IMR-90 (cell line): ENCODE measurements at regions not wholly inside any gene's neighbourhood (a gene's known extent, or its start where the extent isn't known, plus 50 kb on each side); places are given as distances from the start of the nearest gene placed in this dataset.

ENCODE experiments used
- ATAC-seq: fragments of 200-7000 bp; cut with Tn5 transposase; 2 replicates; pipeline ENCODE4 v1.9.1; 2020; ENCODE audit warnings: low read depth, mild to moderate bottlenecking, moderate library complexity
- BruUV-seq: library from RNA; stranded (reverse); fragments of 400-500 nt; replicated peaks from 2 replicates; lab custom pipeline; 2021; lab: Mats Ljungman, UMichigan
- CTCF ChIA-PET: fragments of 300-600 bp; formaldehyde crosslinking; extraction: SDS; loops from one replicate; lab custom pipeline; 2021; ENCODE audit warnings: antibody characterized with exemption; lab: Yijun Ruan, JAX
- POLR2A ChIA-PET: fragments of 300-600 bp; sonication (Branson Sonifier 250); formaldehyde crosslinking; loops from one replicate; lab custom pipeline; 2022; ENCODE audit warnings: antibody characterized with exemption; ENCODE audit not compliant: unreplicated experiment; lab: Charles Lee
- DNase-seq: peaks from one replicate; pipeline ENCODE4 v3.0.0; 2013
- H2AFZ ChIP-seq: replicated peaks from 2 replicates; pipeline ENCODE3; 2013; ENCODE audit warnings: low read length, mild to moderate bottlenecking; ENCODE audit not compliant: poor library complexity
- H2AK5ac ChIP-seq: 2 replicates; pipeline ENCODE4 v1.6.1; 2013; ENCODE audit warnings: low read depth, low read length, inconsistent platforms
- H2AK9ac ChIP-seq: replicated peaks from 2 replicates; pipeline ENCODE3; 2013; ENCODE audit warnings: mild to moderate bottlenecking, low read depth, low read length, moderate library complexity; ENCODE audit not compliant: poor library complexity
- H2BK120ac ChIP-seq: 2 replicates; pipeline ENCODE4 v1.6.1; 2013; ENCODE audit warnings: low read depth, low read length, inconsistent platforms
- H2BK15ac ChIP-seq: 3 replicates; pipeline ENCODE4 v1.6.1; 2013; ENCODE audit warnings: low read depth, low read length, inconsistent platforms
- H2BK20ac ChIP-seq: 2 replicates; pipeline ENCODE4 v1.6.1; 2013; ENCODE audit warnings: low read depth, mild to moderate bottlenecking, inconsistent platforms, low read length, moderate library complexity
- H2BK5ac ChIP-seq: 2 replicates; pipeline ENCODE4 v1.6.1; 2013; ENCODE audit warnings: mild to moderate bottlenecking, low read depth, low read length, inconsistent platforms; ENCODE audit not compliant: poor library complexity, severe bottlenecking
- H3K14ac ChIP-seq: replicated peaks from 2 replicates; pipeline ENCODE4 v1.6.1; 2013; ENCODE audit warnings: low read depth, low read length, inconsistent platforms
- H3K18ac ChIP-seq: 2 replicates; pipeline ENCODE4 v1.6.1; 2013; ENCODE audit warnings: low read depth, low read length, control low read depth
- H3K23ac ChIP-seq: 2 replicates; pipeline ENCODE4 v1.6.1; 2013; ENCODE audit warnings: low read depth, low read length, inconsistent platforms
- H3K27ac ChIP-seq: 2 replicates; pipeline ENCODE4 v1.5.1; 2013; ENCODE audit warnings: mild to moderate bottlenecking, control low read depth, low read length; ENCODE audit not compliant: insufficient read depth
- H3K27me3 ChIP-seq: 2 replicates; pipeline ENCODE4 v1.6.1; 2013; ENCODE audit warnings: low read length; ENCODE audit not compliant: control insufficient read depth, insufficient read depth
- H3K36me3 ChIP-seq: 2 replicates; pipeline ENCODE4 v1.6.1; 2013; ENCODE audit warnings: low read length, mixed read lengths; ENCODE audit not compliant: control insufficient read depth, insufficient read depth
- H3K4ac ChIP-seq: 2 replicates; pipeline ENCODE4 v1.6.1; 2013; ENCODE audit warnings: low read depth, low read length, inconsistent platforms
- H3K4me1 ChIP-seq: 2 replicates; pipeline ENCODE4 v1.6.1; 2013; ENCODE audit warnings: low read length, mixed read lengths; ENCODE audit not compliant: control insufficient read depth, insufficient read depth
- H3K4me2 ChIP-seq: 2 replicates; pipeline ENCODE4 v1.6.1; 2013; ENCODE audit warnings: low read depth, mild to moderate bottlenecking, control low read depth, low read length, moderate library complexity
- H3K4me3 ChIP-seq: 2 replicates; pipeline ENCODE4 v1.5.1; 2013; ENCODE audit warnings: low read depth, mild to moderate bottlenecking, control low read depth, low read length, moderate library complexity; ENCODE audit not compliant: insufficient read depth
- H3K56ac ChIP-seq: 2 replicates; pipeline ENCODE4 v1.6.1; 2013; ENCODE audit warnings: low read length, inconsistent platforms; ENCODE audit not compliant: insufficient read depth; ENCODE audit errors: extremely low read depth
- H3K79me1 ChIP-seq, 2 experiments: 2 replicates each; pipeline ENCODE4 v1.6.1; 2013; ENCODE audit warnings: low read length in 2 of 2, inconsistent platforms in 1 of 2, low read depth in 1 of 2
- H3K9ac ChIP-seq: 2 replicates; pipeline ENCODE4 v1.6.1; 2013; ENCODE audit warnings: low read depth, low read length, control low read depth
- H3K9me1 ChIP-seq: 2 replicates; pipeline ENCODE4 v1.6.1; 2013; ENCODE audit warnings: low read length, inconsistent platforms; ENCODE audit not compliant: insufficient read depth
- H3K9me3 ChIP-seq: 2 replicates; pipeline ENCODE4 v1.6.1; 2013; ENCODE audit warnings: low read length; ENCODE audit not compliant: control insufficient read depth, insufficient read depth
- H4K20me1 ChIP-seq: 2 replicates; pipeline ENCODE4 v1.6.1; 2013; ENCODE audit warnings: low read length, inconsistent platforms; ENCODE audit not compliant: insufficient read depth
- H4K5ac ChIP-seq: 2 replicates; pipeline ENCODE4 v1.6.1; 2013; ENCODE audit warnings: mild to moderate bottlenecking, low read depth, low read length, control low read depth
- H4K8ac ChIP-seq, 2 experiments: 2 replicates each; pipeline ENCODE4 v1.6.1; 2013; ENCODE audit warnings: low read depth in 2 of 2, low read length in 2 of 2, control low read depth in 1 of 2, inconsistent platforms in 1 of 2
- H4K91ac ChIP-seq: 2 replicates; pipeline ENCODE4 v1.6.1; 2013; ENCODE audit warnings: low read depth, low read length, inconsistent platforms; ENCODE audit not compliant: insufficient read depth
- BHLHE40 ChIP-seq: fragments of 150-350 bp; IDR thresholded peaks from 2 replicates; pipeline ENCODE4 v1.6.1; 2016; ENCODE audit warnings: mild to moderate bottlenecking, low read depth, low read length
- CEBPB ChIP-seq: IDR thresholded peaks from 2 replicates; pipeline ENCODE4 v1.6.1; 2012; ENCODE audit warnings: low read depth, low read length, improper control_type of control experiment
- CHD1 ChIP-seq: IDR thresholded peaks from 2 replicates; pipeline ENCODE4 v1.6.1; 2012; ENCODE audit warnings: low read depth, low read length, improper control_type of control experiment
- FOS ChIP-seq: fragments of 150-350 bp; IDR thresholded peaks from 2 replicates; pipeline ENCODE4 v1.6.1; 2016; ENCODE audit warnings: low read depth, low read length
- MAFK ChIP-seq: IDR thresholded peaks from 2 replicates; pipeline ENCODE4 v1.6.1; 2012; ENCODE audit warnings: low read depth, low read length, improper control_type of control experiment
- MAZ ChIP-seq: IDR thresholded peaks from 2 replicates; pipeline ENCODE4 v1.6.1; 2012; ENCODE audit warnings: low read depth, mild to moderate bottlenecking, low read length, improper control_type of control experiment, moderate library complexity, borderline replicate concordance
- MXI1 ChIP-seq: IDR thresholded peaks from 2 replicates; pipeline ENCODE4 v1.6.1; 2012; ENCODE audit warnings: low read depth, mild to moderate bottlenecking, low read length, moderate library complexity, borderline replicate concordance
- NFE2L2 ChIP-seq: fragments of 150-350 bp; IDR thresholded peaks from 2 replicates; pipeline ENCODE4 v1.6.1; 2016; ENCODE audit warnings: low read depth, mild to moderate bottlenecking, low read length
- POLR2A ChIP-seq: IDR thresholded peaks from 2 replicates; pipeline ENCODE4 v1.6.1; 2012; ENCODE audit warnings: mild to moderate bottlenecking, low read depth, low read length
- RAD21 ChIP-seq: IDR thresholded peaks from 2 replicates; pipeline ENCODE4 v1.6.1; 2012; ENCODE audit warnings: low read length, improper control_type of control experiment
- RCOR1 ChIP-seq: IDR thresholded peaks from 2 replicates; pipeline ENCODE4 v1.6.1; 2012; ENCODE audit warnings: mild to moderate bottlenecking, low read length, improper control_type of control experiment; ENCODE audit not compliant: insufficient replicate concordance
- RFX5 ChIP-seq: IDR thresholded peaks from 2 replicates; pipeline ENCODE4 v1.8.0; 2012; ENCODE audit warnings: low read depth, mild to moderate bottlenecking, low read length, moderate library complexity
- SMC3 ChIP-seq: fragments of 150-350 bp; IDR thresholded peaks from 2 replicates; pipeline ENCODE4 v1.6.1; 2016; ENCODE audit warnings: low read depth, mild to moderate bottlenecking, antibody characterized with exemption, low read length, moderate library complexity
- WGBS, 2 experiments: methylation state at CpG; one replicate each; pipeline versions ENCODE4 v1.1.5 to v1.1.7; 2013; ENCODE audit warnings: missing lambda C conversion rate in 2 of 2; ENCODE audit not compliant: insufficient read length in 1 of 2; ENCODE audit errors: extremely low coverage in 2 of 2; 5-methylcytosine and 5-hydroxymethylcytosine counted together
- dilution Hi-C: fragments of 300-500 bp; cut with HindIII; formaldehyde crosslinking; loops from one replicate; pipeline ENCODE4 v1.14.3; 2018; ENCODE audit warnings: low sequenced_read_pairs; ENCODE audit not compliant: unreplicated experiment
- in situ Hi-C: fragments of 300-500 bp; cut with MboI; formaldehyde crosslinking; loops from 3 replicates; pipeline ENCODE4 v1.14.3; 2019; ENCODE audit warnings: low sequenced_read_pairs, inconsistent platforms, mixed read lengths
- intact Hi-C: fragments of 100-400 bp; cut with micrococcal nuclease; formaldehyde crosslinking; loops from 2 replicates; pipeline ENCODE4 v1.10.0; 2022
- TF ChIP-seq, protein P1 (sequence below): conservative IDR thresholded peaks from 2 replicates; pipeline ENCODE4 v1.5.1; 2012; ENCODE audit warnings: mild to moderate bottlenecking, low read depth, low read length, improper control_type of control experiment
- TF ChIP-seq, protein P2 (sequence below): fragments of 150-350 bp; IDR thresholded peaks from 2 replicates; pipeline ENCODE4 v1.6.1; 2017; ENCODE audit warnings: mild to moderate bottlenecking, antibody characterized with exemption, low read length, low read depth
- TF ChIP-seq, protein P3 (sequence below): fragments of 150-350 bp; IDR thresholded peaks from 2 replicates; pipeline ENCODE4 v1.6.1; 2016; ENCODE audit warnings: low read depth, mild to moderate bottlenecking, low read length, moderate library complexity, borderline replicate concordance

DNA sequence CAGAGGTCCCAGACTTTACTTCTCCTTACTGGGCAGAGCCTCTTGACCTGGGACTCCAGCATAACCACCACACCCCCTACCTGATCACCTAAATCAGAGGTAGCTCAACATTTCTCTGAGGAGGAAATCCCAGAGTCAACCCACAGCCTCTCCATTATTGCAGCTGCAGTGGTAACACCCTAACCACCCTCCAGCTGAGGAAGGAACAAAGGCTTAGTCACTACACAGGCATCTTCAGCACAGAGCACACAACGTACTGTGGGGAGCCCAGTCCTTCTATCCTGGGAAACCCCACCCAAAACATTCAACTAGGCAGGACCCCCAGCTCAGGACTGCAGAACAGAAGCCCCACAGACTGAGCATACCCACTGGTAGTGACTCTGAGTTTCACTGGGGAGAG is 824.7 kb upstream of the SLITRK5 start:
- peak; percentile 12 for DNase-seq
- H3K4me1 ChIP-seq, result no peaks in the 10 kb centered on the region
- H3K4me2 ChIP-seq, result no peak overlapping the region
- H3K18ac ChIP-seq, result no peak overlapping the region
- in situ Hi-C loops (no loop called here), dilution Hi-C loops (no loop called here), intact Hi-C loops (no loop called here)
- H2BK15ac ChIP-seq, result no peak overlapping the region
- no peak overlapping the region for H3K4ac ChIP-seq
- no peaks in the 10 kb centered on the region for H3K36me3 ChIP-seq
- H4K91ac ChIP-seq, result no peak overlapping the region
- BruUV-seq, result no TSS peak
- H4K20me1 ChIP-seq, result no peaks in the 10 kb centered on the region
- H3K56ac ChIP-seq, result no peak overlapping the region
- no peak overlapping the region for H2AK9ac ChIP-seq
- H2BK20ac ChIP-seq, result no peak overlapping the region
- H3K9me1 ChIP-seq, result no peaks in the 10 kb centered on the region
- H2BK5ac ChIP-seq, result no peak overlapping the region
- no peak overlapping the region for H3K27ac ChIP-seq
- ChIA-PET POLR2A (no interaction called here), CTCF (no interaction called here)
- no peak overlapping the region for H3K14ac ChIP-seq
- no peak overlapping the region for H2AK5ac ChIP-seq
- no peak for ATAC-seq
- H3K9me3 ChIP-seq, result no peaks in the 10 kb centered on the region
- no peak overlapping the region for H2AFZ ChIP-seq
- H3K79me1 ChIP-seq, result no peaks in the 10 kb centered on the region
- no peaks in the 10 kb centered on the region for H3K27me3 ChIP-seq
- no peak overlapping the region for H3K4me3 ChIP-seq
- no peak overlapping the region for H2BK120ac ChIP-seq
- TF ChIP-seq FOS, result no peak
- TF ChIP-seq CEBPB, result no peak
- TF ChIP-seq BHLHE40, result no peak
- no peak for TF ChIP-seq RCOR1
- TF ChIP-seq, protein P1, sequence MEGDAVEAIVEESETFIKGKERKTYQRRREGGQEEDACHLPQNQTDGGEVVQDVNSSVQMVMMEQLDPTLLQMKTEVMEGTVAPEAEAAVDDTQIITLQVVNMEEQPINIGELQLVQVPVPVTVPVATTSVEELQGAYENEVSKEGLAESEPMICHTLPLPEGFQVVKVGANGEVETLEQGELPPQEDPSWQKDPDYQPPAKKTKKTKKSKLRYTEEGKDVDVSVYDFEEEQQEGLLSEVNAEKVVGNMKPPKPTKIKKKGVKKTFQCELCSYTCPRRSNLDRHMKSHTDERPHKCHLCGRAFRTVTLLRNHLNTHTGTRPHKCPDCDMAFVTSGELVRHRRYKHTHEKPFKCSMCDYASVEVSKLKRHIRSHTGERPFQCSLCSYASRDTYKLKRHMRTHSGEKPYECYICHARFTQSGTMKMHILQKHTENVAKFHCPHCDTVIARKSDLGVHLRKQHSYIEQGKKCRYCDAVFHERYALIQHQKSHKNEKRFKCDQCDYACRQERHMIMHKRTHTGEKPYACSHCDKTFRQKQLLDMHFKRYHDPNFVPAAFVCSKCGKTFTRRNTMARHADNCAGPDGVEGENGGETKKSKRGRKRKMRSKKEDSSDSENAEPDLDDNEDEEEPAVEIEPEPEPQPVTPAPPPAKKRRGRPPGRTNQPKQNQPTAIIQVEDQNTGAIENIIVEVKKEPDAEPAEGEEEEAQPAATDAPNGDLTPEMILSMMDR, result no peak
- TF ChIP-seq, protein P2, sequence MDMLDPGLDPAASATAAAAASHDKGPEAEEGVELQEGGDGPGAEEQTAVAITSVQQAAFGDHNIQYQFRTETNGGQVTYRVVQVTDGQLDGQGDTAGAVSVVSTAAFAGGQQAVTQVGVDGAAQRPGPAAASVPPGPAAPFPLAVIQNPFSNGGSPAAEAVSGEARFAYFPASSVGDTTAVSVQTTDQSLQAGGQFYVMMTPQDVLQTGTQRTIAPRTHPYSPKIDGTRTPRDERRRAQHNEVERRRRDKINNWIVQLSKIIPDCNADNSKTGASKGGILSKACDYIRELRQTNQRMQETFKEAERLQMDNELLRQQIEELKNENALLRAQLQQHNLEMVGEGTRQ, result no peak
- TF ChIP-seq MAFK, result no peak
- no peak for TF ChIP-seq RAD21
- TF ChIP-seq SMC3, result no peak
- TF ChIP-seq MXI1, result no peak
- no peak for TF ChIP-seq RFX5
- no peak for TF ChIP-seq POLR2A
- TF ChIP-seq NFE2L2, result no peak
- no peak for TF ChIP-seq MAZ
- TF ChIP-seq, protein P3, sequence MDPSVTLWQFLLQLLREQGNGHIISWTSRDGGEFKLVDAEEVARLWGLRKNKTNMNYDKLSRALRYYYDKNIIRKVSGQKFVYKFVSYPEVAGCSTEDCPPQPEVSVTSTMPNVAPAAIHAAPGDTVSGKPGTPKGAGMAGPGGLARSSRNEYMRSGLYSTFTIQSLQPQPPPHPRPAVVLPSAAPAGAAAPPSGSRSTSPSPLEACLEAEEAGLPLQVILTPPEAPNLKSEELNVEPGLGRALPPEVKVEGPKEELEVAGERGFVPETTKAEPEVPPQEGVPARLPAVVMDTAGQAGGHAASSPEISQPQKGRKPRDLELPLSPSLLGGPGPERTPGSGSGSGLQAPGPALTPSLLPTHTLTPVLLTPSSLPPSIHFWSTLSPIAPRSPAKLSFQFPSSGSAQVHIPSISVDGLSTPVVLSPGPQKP, result no peak
- TF ChIP-seq CHD1, result no peak
- no peak overlapping the region for H4K5ac ChIP-seq
- no peak overlapping the region for H4K8ac ChIP-seq
- no peak overlapping the region for H3K23ac ChIP-seq
- no peak overlapping the region for H3K9ac ChIP-seq
- WGBS, 2 experiments, result no CpG with 5 or more reads among the region's 1 CpG
